ENCODE measurements at regions not wholly inside any gene's neighbourhood (a gene's known extent, or its start where the extent isn't known, plus 50 kb on each side); places are given as distances from the start of the nearest gene placed in this dataset.

- no peak for TF ChIP-seq CTCF (IDR thresholded peaks at IDR 0.05)
- no peaks in the 10 kb centered on the region for H3K27me3 Mint-ChIP-seq (ENCODE audit: low read depth, poor library complexity)
- no peak overlapping the region for H3K4me3 Mint-ChIP-seq
- H3K27ac Mint-ChIP-seq = peak overlapping the region; percentile 64
- no peak for DNase-seq
- H3K9me3 Mint-ChIP-seq = peaks cover 8% of the 10 kb centered on the region
- H3K36me3 Mint-ChIP-seq (ENCODE audit: low read depth) = no peaks in the 10 kb centered on the region
- peaks cover 31% of the 10 kb centered on the region for H3K4me1 Mint-ChIP-seq
Observed at GRCh38 chr14:31967669-31967975, 109.5 kb upstream of the ARHGAP5 start.

GRCh38 chr14:31968107-31968810 lies 108.8 kb upstream of the ARHGAP5 start:
- no peaks in the 10 kb centered on the region for H3K27me3 Mint-ChIP-seq (ENCODE audit: low read depth, poor library complexity)
- TF ChIP-seq CTCF (IDR thresholded peaks at IDR 0.05) = no peak
- DNase-seq = no peak
- peaks cover 31% of the 10 kb centered on the region for H3K4me1 Mint-ChIP-seq
- H3K9me3 Mint-ChIP-seq = peaks cover 10% of the 10 kb centered on the region
- no peak overlapping the region for H3K4me3 Mint-ChIP-seq
- H3K36me3 Mint-ChIP-seq (ENCODE audit: low read depth) = no peaks in the 10 kb centered on the region
- H3K27ac Mint-ChIP-seq = peak overlapping the region; percentile 43

GRCh38 chr14:31968956-31969698 lies 108.0 kb upstream of the ARHGAP5 start:
- DNase-seq = no peak

DNA sequence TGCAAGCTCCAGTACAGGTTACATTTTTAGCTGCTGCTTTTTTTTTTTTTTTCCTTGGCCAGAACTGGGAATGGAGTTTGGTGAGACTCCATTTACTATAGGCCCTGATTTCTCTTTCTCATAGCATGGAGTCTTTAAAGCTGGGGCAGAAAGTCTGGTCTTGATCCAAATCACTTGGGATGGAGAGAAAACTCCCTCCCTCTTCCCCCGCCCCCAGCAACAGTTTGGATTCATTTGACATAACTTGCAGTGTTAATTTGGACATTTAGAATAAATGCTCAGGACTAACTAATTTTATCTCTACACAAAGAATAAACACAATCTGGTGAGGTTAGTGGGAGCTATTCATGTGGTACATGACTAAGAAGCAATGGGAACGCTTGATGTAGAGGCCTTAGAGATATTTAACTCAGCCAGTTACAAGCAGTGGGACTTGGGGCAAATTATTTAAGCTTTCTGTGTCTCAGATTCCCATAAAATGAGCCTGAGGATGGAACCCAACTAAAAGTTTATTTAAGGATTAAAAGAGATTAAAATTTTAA lies 107.3 kb upstream of the ARHGAP5 start:
- peaks cover 31% of the 10 kb centered on the region for H3K4me1 Mint-ChIP-seq
- H3K36me3 Mint-ChIP-seq (ENCODE audit: low read depth) = no peaks in the 10 kb centered on the region
- no peak overlapping the region for H3K27ac Mint-ChIP-seq
- DNase-seq = no peak
- H3K4me3 Mint-ChIP-seq = no peak overlapping the region
- no peaks in the 10 kb centered on the region for H3K27me3 Mint-ChIP-seq (ENCODE audit: low read depth, poor library complexity)
- no peak for TF ChIP-seq CTCF (IDR thresholded peaks at IDR 0.05)
- H3K9me3 Mint-ChIP-seq = peaks cover 15% of the 10 kb centered on the region

More at GRCh38 chr14:31968956-31969698, 108.0 kb upstream of the ARHGAP5 start:
- H3K4me3 Mint-ChIP-seq = no peak overlapping the region
- TF ChIP-seq CTCF (IDR thresholded peaks at IDR 0.05) = no peak
- peaks cover 13% of the 10 kb centered on the region for H3K9me3 Mint-ChIP-seq
- H3K36me3 Mint-ChIP-seq (ENCODE audit: low read depth) = no peaks in the 10 kb centered on the region
- peak overlapping the region; percentile 43 for H3K27ac Mint-ChIP-seq
- peaks cover 31% of the 10 kb centered on the region for H3K4me1 Mint-ChIP-seq
- no peaks in the 10 kb centered on the region for H3K27me3 Mint-ChIP-seq (ENCODE audit: low read depth, poor library complexity)

DNA sequence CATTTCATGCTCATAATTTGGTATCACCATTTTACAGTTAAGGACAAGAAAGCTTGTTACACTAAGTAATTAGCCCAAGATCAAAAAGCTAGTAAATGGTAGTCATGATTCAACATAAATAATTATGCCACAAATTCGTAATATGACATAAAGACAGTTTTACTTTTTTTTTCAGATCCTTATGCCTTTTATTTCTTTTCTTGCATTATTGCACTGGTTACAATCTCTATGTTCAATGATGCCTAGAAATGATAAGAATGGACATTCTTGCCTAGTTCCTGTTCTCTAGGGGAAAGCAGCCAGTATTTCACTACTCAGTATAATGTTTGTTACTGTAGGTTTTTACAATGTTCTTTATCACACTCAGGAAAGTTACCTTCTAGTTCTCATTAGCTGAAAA lies 106.4 kb upstream of the ARHGAP5 start:
- Mint-ChIP-seq H3K36me3 (ENCODE audit: low read depth) (no peaks in the 10 kb centered on the region), H3K4me3 (no peak overlapping the region), H3K4me1 (peaks cover 26% of the 10 kb centered on the region), H3K27ac (no peak overlapping the region), H3K27me3 (ENCODE audit: low read depth, poor library complexity) (no peaks in the 10 kb centered on the region), H3K9me3 (peaks cover 16% of the 10 kb centered on the region)
- no peak for TF ChIP-seq CTCF (IDR thresholded peaks at IDR 0.05)
- DNase-seq = no peak

Data from nephron progenitor cell (in vitro differentiated cells).